Skeletal muscle tissue (tissue), 3 donors: ENCODE measurements at regions not wholly inside any gene's neighbourhood (a gene's known extent, or its start where the extent isn't known, plus 50 kb on each side); places are given as distances from the start of the nearest gene placed in this dataset.
A peak's percentile ranks its signal among the peaks of the same experiment; 100 is the strongest.
"Not testable (repeated sequence)": the region's sequence is repeated elsewhere in the genome, so short reads cannot be mapped to it uniquely, and the experiment has no call there.

Experiments
- H3K27ac ChIP-seq: one replicate; pipeline ENCODE4 v1.7.0; 2013; ENCODE audit warnings: mild to moderate bottlenecking, low read depth, low read length, inconsistent platforms
- H3K27me3 ChIP-seq, 3 donors: one replicate each; pipeline ENCODE4 v1.7.0; 2013; ENCODE audit warnings: low read length in 3 of 3; ENCODE audit not compliant: control insufficient read depth in 3 of 3, insufficient read depth in 3 of 3
- H3K36me3 ChIP-seq, 3 donors: one replicate each; pipeline ENCODE4 v1.7.0; 2013; ENCODE audit warnings: low read length in 3 of 3; ENCODE audit not compliant: control insufficient read depth in 3 of 3, insufficient read depth in 3 of 3
- H3K4me1 ChIP-seq, 3 donors: one replicate each; pipeline ENCODE4 v1.7.0; 2013; ENCODE audit warnings: low read length in 3 of 3, mild to moderate bottlenecking in 3 of 3; ENCODE audit not compliant: control insufficient read depth in 3 of 3, insufficient read depth in 3 of 3
- H3K4me3 ChIP-seq, 3 donors: one replicate each; pipeline ENCODE4 v1.7.0; 2013; ENCODE audit warnings: low read length in 3 of 3
- H3K9ac ChIP-seq, 3 donors: one replicate each; pipeline ENCODE4 v1.7.0; 2013; ENCODE audit warnings: low read length in 3 of 3, mild to moderate bottlenecking in 3 of 3, moderate library complexity in 2 of 3, low read depth in 1 of 3
- H3K9me3 ChIP-seq, 3 donors: one replicate each; pipeline ENCODE4 v1.7.0; 2013; ENCODE audit warnings: low read length in 3 of 3; ENCODE audit not compliant: control insufficient read depth in 3 of 3
- donor health status: Osteomylitis.

DNA sequence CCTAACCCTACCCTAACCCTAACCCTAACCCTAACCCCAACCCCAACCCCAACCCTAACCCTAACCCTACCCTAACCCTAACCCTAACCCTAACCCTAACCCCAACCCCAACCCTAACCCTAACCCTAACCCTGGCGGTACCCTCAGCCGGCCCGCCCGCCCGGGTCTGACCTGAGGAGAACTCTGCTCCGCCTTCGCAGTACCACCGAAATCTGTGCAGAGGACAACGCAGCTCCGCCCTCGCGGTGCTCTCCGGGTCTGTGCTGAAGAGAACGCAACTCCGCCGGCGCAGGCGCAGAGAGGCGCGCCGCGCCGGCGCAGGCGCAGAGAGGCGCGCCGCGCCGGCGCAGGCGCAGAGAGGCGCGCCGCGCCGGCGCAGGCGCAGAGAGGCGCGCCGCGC, 56.1 kb upstream of the IQSEC3 start:
- not testable (repeated sequence) for H3K9ac ChIP-seq, H3K36me3 ChIP-seq, H3K4me3 ChIP-seq, H3K27ac ChIP-seq, H3K9me3 ChIP-seq, H3K27me3 ChIP-seq
- H3K4me1 ChIP-seq, result peaks cover 7 to 19% (median 11%) of the 10 kb centered on the region in 3 donors

- not testable (repeated sequence) for H3K4me3 ChIP-seq, H3K9ac ChIP-seq, H3K27me3 ChIP-seq, H3K27ac ChIP-seq, H3K9me3 ChIP-seq, H3K36me3 ChIP-seq
- H3K4me1 ChIP-seq, result peaks cover 7 to 19% (median 11%) of the 10 kb centered on the region in 3 donors
Observed at GRCh38 chr12:10879-11812, 55.4 kb upstream of the IQSEC3 start.

GRCh38 chr12:12306-12705, 54.3 kb upstream of the IQSEC3 start:
- not testable (repeated sequence) for H3K27me3 ChIP-seq, H3K4me3 ChIP-seq, H3K36me3 ChIP-seq, H3K9me3 ChIP-seq, H3K9ac ChIP-seq
- Histone ChIP-seq H3K4me1 (peaks cover 7 to 19% (median 11%) of the 10 kb centered on the region in 3 donors), H3K27ac (peak overlapping the region; percentile 65)

DNA sequence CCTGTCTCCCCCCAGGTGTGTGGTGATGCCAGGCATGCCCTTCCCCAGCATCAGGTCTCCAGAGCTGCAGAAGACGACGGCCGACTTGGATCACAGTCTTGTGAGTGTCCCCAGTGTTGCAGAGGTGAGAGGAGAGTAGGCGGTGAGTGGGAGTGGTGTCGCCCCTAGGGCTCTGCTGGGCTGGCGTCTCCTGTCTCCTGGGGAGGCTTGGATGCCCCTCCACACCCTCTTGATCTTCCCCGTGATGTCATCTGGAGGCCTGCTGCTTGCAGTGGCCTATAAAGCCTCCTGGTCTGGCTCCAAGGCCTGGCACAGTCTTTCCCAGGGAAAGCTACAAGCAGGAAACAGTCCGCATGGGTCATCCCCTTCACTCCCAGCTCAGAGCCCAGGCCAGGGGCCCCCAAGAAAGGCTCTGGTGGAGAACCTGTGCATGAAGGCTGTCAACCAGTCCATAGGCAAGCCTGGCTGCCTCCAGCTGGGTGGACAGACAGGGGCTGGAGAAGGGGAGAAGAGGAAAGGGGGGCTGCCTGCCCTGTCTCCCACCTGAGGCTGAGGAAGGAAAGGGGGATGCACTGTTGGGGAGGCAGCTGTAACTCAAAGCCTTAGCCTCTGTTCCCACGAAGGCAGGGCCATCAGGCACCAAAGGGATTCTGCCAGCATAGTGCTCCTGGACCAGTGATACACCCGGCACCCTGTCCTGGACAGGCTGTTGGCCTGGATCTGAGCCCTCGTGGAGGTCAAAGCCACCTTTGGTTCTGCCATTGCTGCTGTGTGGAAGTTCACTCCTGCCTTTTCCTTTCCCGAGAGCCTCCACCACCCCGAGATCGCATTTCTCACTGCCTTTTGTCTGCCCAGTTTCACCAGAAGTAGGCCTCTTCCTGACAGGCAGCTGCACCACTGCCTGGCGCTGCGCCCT, 53.6 kb upstream of the IQSEC3 start:
- H3K36me3 ChIP-seq, H3K9me3 ChIP-seq, H3K9ac ChIP-seq, H3K27me3 ChIP-seq, H3K4me3 ChIP-seq: not testable (repeated sequence)
- Histone ChIP-seq H3K27ac (peak overlapping the region; percentile 65), H3K4me1 (peaks cover 7 to 19% (median 11%) of the 10 kb centered on the region in 3 donors)

DNA sequence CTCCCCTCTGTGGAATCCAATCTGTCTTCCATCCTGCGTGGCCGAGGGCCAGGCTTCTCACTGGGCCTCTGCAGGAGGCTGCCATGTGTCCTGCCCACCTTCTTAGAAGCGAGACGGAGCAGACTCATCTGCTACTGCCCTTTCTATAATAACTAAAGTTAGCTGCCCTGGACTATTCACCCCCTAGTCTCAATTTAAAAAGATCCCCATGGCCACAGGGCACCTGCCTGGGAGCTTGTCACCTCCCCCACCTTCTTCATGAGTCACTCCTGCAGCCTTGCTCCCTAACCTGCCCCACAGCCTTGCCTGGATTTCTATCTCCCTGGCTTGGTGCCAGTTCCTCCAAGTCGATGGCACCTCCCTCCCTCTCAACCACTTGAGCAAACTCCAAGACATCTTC, 52.7 kb upstream of the IQSEC3 start:
- Histone ChIP-seq H3K27ac (peak overlapping the region; percentile 65), H3K4me1 (peaks cover 7 to 19% (median 11%) of the 10 kb centered on the region in 3 donors)
- H3K27me3 ChIP-seq, H3K9ac ChIP-seq, H3K36me3 ChIP-seq, H3K4me3 ChIP-seq, H3K9me3 ChIP-seq: not testable (repeated sequence)

DNA sequence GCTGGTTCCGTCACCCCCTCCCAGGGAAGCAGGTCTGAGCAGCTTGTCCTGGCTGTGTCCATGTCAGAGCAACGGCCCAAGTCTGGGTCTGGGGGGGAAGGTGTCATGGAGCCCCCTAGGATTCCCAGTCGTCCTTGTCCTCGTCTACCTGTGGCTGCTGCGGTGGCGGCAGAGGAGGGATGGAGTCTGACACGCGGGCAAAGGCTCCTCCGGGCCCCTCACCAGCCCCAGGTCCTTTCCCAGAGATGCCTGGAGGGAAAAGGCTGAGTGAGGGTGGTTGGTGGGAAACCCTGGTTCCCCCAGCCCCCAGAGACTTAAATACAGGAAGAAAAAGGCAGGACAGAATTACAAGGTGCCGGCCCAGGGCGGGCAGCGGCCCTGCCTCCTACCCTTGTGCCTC, 51.9 kb upstream of the IQSEC3 start:
- H3K4me1 ChIP-seq, result peaks cover 7 to 19% (median 11%) of the 10 kb centered on the region in 3 donors
- H3K27ac ChIP-seq, result peak overlapping the region; percentile 65
- not testable (repeated sequence) for H3K9ac ChIP-seq, H3K36me3 ChIP-seq, H3K4me3 ChIP-seq, H3K9me3 ChIP-seq, H3K27me3 ChIP-seq

GRCh38 chr12:15381-15780, 51.2 kb upstream of the IQSEC3 start:
- not testable (repeated sequence) for H3K9ac ChIP-seq, H3K36me3 ChIP-seq, H3K27me3 ChIP-seq, H3K27ac ChIP-seq, H3K4me3 ChIP-seq, H3K9me3 ChIP-seq
- peaks cover 7 to 19% (median 11%) of the 10 kb centered on the region in 3 donors for H3K4me1 ChIP-seq

GRCh38 chr12:16019-16418, 50.5 kb upstream of the IQSEC3 start:
- Histone ChIP-seq H3K36me3 (peaks cover 3 to 14% (median 10%) of the 10 kb centered on the region in 3 donors), H3K4me1 (peaks cover 7 to 19% (median 11%) of the 10 kb centered on the region in 3 donors)
- H3K9me3 ChIP-seq, H3K27ac ChIP-seq, H3K4me3 ChIP-seq, H3K9ac ChIP-seq, H3K27me3 ChIP-seq: not testable (repeated sequence)

- Histone ChIP-seq H3K4me1 (peaks cover 7 to 20% (median 11%) of the 10 kb centered on the region in 3 donors), H3K36me3 (peaks cover 8 to 19% (median 15%) of the 10 kb centered on the region in 3 donors)
- not testable (repeated sequence) for H3K9ac ChIP-seq, H3K9me3 ChIP-seq, H3K27ac ChIP-seq, H3K4me3 ChIP-seq, H3K27me3 ChIP-seq
Observed at GRCh38 chr12:16541-16940, 50.0 kb upstream of the IQSEC3 start.
